Ishikawa (cell line): ENCODE measurements at regions not wholly inside any gene's neighbourhood (a gene's known extent, or its start where the extent isn't known, plus 50 kb on each side); places are given as distances from the start of the nearest gene placed in this dataset.

Source experiments
- CEBPB ChIP-seq: IDR thresholded peaks from 2 replicates; pipeline ENCODE4 v1.6.1; 2012
- CREB1 ChIP-seq: IDR thresholded peaks from 2 replicates; pipeline ENCODE4 v1.6.1; 2012; ENCODE audit warnings: low read depth
- EGR1 ChIP-seq: IDR thresholded peaks from 2 replicates; pipeline ENCODE4 v1.6.1; 2012
- EP300 ChIP-seq: IDR thresholded peaks from 2 replicates; pipeline ENCODE4 v1.6.1; 2012; ENCODE audit warnings: borderline replicate concordance
- FOXM1 ChIP-seq: IDR thresholded peaks from 2 replicates; pipeline ENCODE4 v1.6.1; 2012; ENCODE audit warnings: low read depth, borderline replicate concordance
- NFIC ChIP-seq: IDR thresholded peaks from 2 replicates; pipeline ENCODE4 v1.6.1; 2012
- RAD21 ChIP-seq: IDR thresholded peaks from 2 replicates; pipeline ENCODE4 v1.6.1; 2012; ENCODE audit warnings: low read depth
- REST ChIP-seq: IDR thresholded peaks from 2 replicates; pipeline ENCODE4 v1.6.1; 2012; ENCODE audit warnings: low read depth, mild to moderate bottlenecking
- TAF1 ChIP-seq: IDR thresholded peaks from 2 replicates; pipeline ENCODE4 v1.6.1; 2012; ENCODE audit warnings: low read depth, mild to moderate bottlenecking
- TCF12 ChIP-seq: IDR thresholded peaks from 2 replicates; pipeline ENCODE4 v1.6.1; 2012; ENCODE audit warnings: low read depth
- TEAD4 ChIP-seq: IDR thresholded peaks from 2 replicates; pipeline ENCODE4 v1.6.1; 2012
- YY1 ChIP-seq: IDR thresholded peaks from 2 replicates; pipeline ENCODE4 v1.6.1; 2012; ENCODE audit warnings: low read depth
- ZBTB7A ChIP-seq: IDR thresholded peaks from 2 replicates; pipeline ENCODE4 v1.6.1; 2012; ENCODE audit warnings: low read depth
- TF ChIP-seq, protein P1 (sequence below): IDR thresholded peaks from 2 replicates; pipeline ENCODE4 v1.6.1; 2012
- TF ChIP-seq, protein P2 (sequence below): IDR thresholded peaks from 2 replicates; pipeline ENCODE4 v1.6.1; 2012

DNA sequence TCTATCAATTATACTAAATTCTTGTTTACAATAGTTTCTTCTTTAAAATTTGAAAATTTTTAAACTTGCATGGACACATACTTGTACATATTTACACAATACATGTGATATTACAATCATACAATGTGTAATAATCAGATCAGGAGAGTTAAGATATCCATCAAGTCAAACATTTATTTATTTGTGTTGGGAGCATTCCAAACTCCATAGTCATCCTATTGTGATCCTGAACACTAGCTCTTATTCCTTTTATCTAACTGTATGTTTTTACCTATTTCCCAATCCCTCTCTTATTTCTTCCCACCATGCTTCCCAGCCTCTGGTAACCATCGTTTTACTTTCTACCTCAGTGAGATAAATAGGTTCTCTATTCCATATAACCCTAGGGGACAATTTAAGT lies 1219.2 kb downstream of the ZPLD1 start:
- TF ChIP-seq, protein P1, sequence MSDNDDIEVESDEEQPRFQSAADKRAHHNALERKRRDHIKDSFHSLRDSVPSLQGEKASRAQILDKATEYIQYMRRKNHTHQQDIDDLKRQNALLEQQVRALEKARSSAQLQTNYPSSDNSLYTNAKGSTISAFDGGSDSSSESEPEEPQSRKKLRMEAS, result no peak
- TF ChIP-seq ZBTB7A (no peak), EGR1 (no peak), TAF1 (no peak), CREB1 (no peak), CEBPB (no peak), YY1 (no peak), RAD21 (no peak), NFIC (no peak), FOXM1 (no peak), REST (no peak), TEAD4 (no peak), EP300 (no peak), TCF12 (no peak)
- TF ChIP-seq, protein P2, sequence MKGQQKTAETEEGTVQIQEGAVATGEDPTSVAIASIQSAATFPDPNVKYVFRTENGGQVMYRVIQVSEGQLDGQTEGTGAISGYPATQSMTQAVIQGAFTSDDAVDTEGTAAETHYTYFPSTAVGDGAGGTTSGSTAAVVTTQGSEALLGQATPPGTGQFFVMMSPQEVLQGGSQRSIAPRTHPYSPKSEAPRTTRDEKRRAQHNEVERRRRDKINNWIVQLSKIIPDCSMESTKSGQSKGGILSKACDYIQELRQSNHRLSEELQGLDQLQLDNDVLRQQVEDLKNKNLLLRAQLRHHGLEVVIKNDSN, result no peak

DNA sequence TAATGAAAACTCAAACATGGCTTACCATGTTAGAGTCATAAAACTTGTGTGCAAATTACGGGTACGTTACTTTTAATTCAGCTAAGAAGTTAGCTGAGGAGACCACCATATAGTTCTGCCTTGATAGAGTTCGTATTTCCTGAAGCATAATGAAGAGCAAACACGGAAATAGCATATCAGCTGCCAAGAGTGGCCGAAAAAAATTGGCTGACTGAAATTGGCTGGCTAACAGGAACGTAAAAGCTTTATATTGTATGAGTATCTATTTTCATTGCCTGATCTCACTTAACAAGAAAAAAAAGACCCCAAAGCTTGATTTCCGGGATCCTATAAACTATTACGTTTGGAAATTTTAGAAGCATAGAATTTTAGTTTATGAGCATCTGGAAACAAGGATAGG lies 1222.9 kb downstream of the ZPLD1 start:
- no peak for TF ChIP-seq CEBPB

- TF ChIP-seq NFIC (no peak), TAF1 (no peak), TEAD4 (no peak), EP300 (no peak), RAD21 (no peak), ZBTB7A (no peak), FOXM1 (no peak), EGR1 (no peak)
Measured at GRCh38 chr3:103660810-103661209, 1226.0 kb downstream of the ZPLD1 start.

GRCh38 chr3:103662591-103662990 lies 1227.8 kb downstream of the ZPLD1 start:
- TF ChIP-seq TCF12, result no peak
- TF ChIP-seq FOXM1, result no peak
- no peak for TF ChIP-seq EGR1
- TF ChIP-seq, protein P1, result no peak
- TF ChIP-seq RAD21, result no peak
- TF ChIP-seq TAF1, result no peak
- TF ChIP-seq TEAD4, result no peak
- TF ChIP-seq ZBTB7A, result no peak
- TF ChIP-seq CREB1, result no peak
- TF ChIP-seq CEBPB, result no peak
- TF ChIP-seq, protein P2, result no peak
- TF ChIP-seq REST, result no peak
- TF ChIP-seq EP300, result no peak
- no peak for TF ChIP-seq YY1
- TF ChIP-seq NFIC, result no peak

GRCh38 chr3:103672346-103672745 lies 1237.5 kb downstream of the ZPLD1 start:
- TF ChIP-seq EGR1 (no peak), TEAD4 (no peak), TCF12 (no peak), YY1 (no peak), CREB1 (no peak), REST (no peak), NFIC (no peak), TAF1 (no peak), EP300 (no peak), ZBTB7A (no peak), CEBPB (no peak), RAD21 (no peak), FOXM1 (no peak)
- TF ChIP-seq, protein P2, result no peak
- TF ChIP-seq, protein P1, result no peak
